MM.1S (cell line): ENCODE measurements at regions not wholly inside any gene's neighbourhood (a gene's known extent, or its start where the extent isn't known, plus 50 kb on each side); places are given as distances from the start of the nearest gene placed in this dataset.

ENCODE experiments used
- DNase-seq: peaks from one replicate; pipeline ENCODE4 v3.0.0-alpha.2; 2015
- H2AFZ ChIP-seq: fragments of 300-600 bp; sonication (generic); 2 replicates; pipeline ENCODE4 v1.6.0; 2016; ENCODE audit warnings: antibody characterized with exemption, low read length
- H3F3A ChIP-seq: fragments of 300-600 bp; sonication (generic); 2 replicates; pipeline ENCODE4 v1.6.1; 2016; ENCODE audit warnings: mild to moderate bottlenecking, antibody characterized with exemption, low read length, moderate library complexity, mixed read lengths; ENCODE audit not compliant: insufficient read depth
- H3K27ac ChIP-seq: fragments of 300-600 bp; sonication (generic); 2 replicates; pipeline ENCODE4 v1.5.1; 2016; ENCODE audit warnings: mild to moderate bottlenecking, low read length
- H3K27me3 ChIP-seq: fragments of 300-600 bp; sonication (generic); replicated peaks from 2 replicates; pipeline ENCODE4 v1.6.0; 2016; ENCODE audit warnings: low read length; ENCODE audit not compliant: insufficient read depth
- H3K36me3 ChIP-seq: fragments of 300-600 bp; sonication (generic); replicated peaks from 2 replicates; pipeline ENCODE4 v1.6.1; 2016; ENCODE audit warnings: mild to moderate bottlenecking, low read length, mixed read lengths; ENCODE audit not compliant: insufficient read depth
- H3K4me1 ChIP-seq: fragments of 300-600 bp; sonication (generic); 2 replicates; pipeline ENCODE4 v1.6.1; 2016; ENCODE audit warnings: low read length, mixed read lengths
- H3K4me2 ChIP-seq: fragments of 300-600 bp; sonication (generic); 2 replicates; pipeline ENCODE4 v1.6.0; 2016; ENCODE audit warnings: low read depth, low read length
- H3K4me3 ChIP-seq: fragments of 300-600 bp; sonication (generic); 2 replicates; pipeline ENCODE4 v1.5.1; 2016; ENCODE audit warnings: low read length, mixed read lengths
- H3K79me2 ChIP-seq: fragments of 300-600 bp; sonication (generic); 2 replicates; pipeline ENCODE4 v1.6.1; 2016; ENCODE audit warnings: mixed run types, low read length, mixed read lengths
- H3K9ac ChIP-seq: fragments of 300-600 bp; sonication (generic); 2 replicates; pipeline ENCODE4 v1.6.1; 2016; ENCODE audit warnings: low read length, mixed read lengths
- H3K9me2 ChIP-seq: fragments of 300-600 bp; sonication (generic); replicated peaks from 2 replicates; pipeline ENCODE4 v1.6.1; 2016; ENCODE audit warnings: mild to moderate bottlenecking, low read length, mixed read lengths; ENCODE audit not compliant: insufficient read depth
- H3K9me3 ChIP-seq: fragments of 300-600 bp; sonication (generic); replicated peaks from 2 replicates; pipeline ENCODE4 v1.6.1; 2016; ENCODE audit warnings: mild to moderate bottlenecking, low read length, mixed read lengths; ENCODE audit not compliant: insufficient read depth
- H4K20me1 ChIP-seq: fragments of 300-600 bp; sonication (generic); 2 replicates; pipeline ENCODE4 v1.6.1; 2016; ENCODE audit warnings: mild to moderate bottlenecking, low read length, moderate library complexity, mixed read lengths; ENCODE audit not compliant: insufficient read depth
- CTCF ChIP-seq: fragments of 300-600 bp; sonication (generic); IDR thresholded peaks from 2 replicates; pipeline ENCODE4 v1.5.1; 2016; ENCODE audit warnings: antibody characterized with exemption, low read length, mixed read lengths
- EZH2 ChIP-seq: fragments of 300-600 bp; sonication (generic); optimal IDR thresholded peaks from 2 replicates; pipeline ENCODE3; 2017; ENCODE audit warnings: low read depth, mild to moderate bottlenecking, antibody characterized with exemption, low read length, mixed read lengths
- EZH2phosphoT487 ChIP-seq: fragments of 300-600 bp; sonication (generic); IDR thresholded peaks from 2 replicates; pipeline ENCODE4 v1.6.1; 2018; ENCODE audit warnings: antibody characterized with exemption, low read length

- no peak overlapping the region for H2AFZ ChIP-seq
- H3K9ac ChIP-seq: no peak overlapping the region
- no peak for DNase-seq
- no peak for TF ChIP-seq CTCF
- TF ChIP-seq EZH2phosphoT487: no peak
- no peak for TF ChIP-seq EZH2
- H3K36me3 ChIP-seq: no peaks in the 10 kb centered on the region
- H3K27me3 ChIP-seq: no peaks in the 10 kb centered on the region
- H3K27ac ChIP-seq: no peak overlapping the region
- H3F3A ChIP-seq: no peaks in the 10 kb centered on the region
- H3K4me1 ChIP-seq: no peaks in the 10 kb centered on the region
- no peak overlapping the region for H3K4me3 ChIP-seq
- no peaks in the 10 kb centered on the region for H3K9me2 ChIP-seq
- no peaks in the 10 kb centered on the region for H3K79me2 ChIP-seq
- no peaks in the 10 kb centered on the region for H4K20me1 ChIP-seq
- H3K9me3 ChIP-seq: no peaks in the 10 kb centered on the region
- no peak overlapping the region for H3K4me2 ChIP-seq
These were observed 67.8 kb upstream of the PPP2R3A start for GRCh38 chr3:135897715-135898114.

GRCh38 chr3:135898774-135899173 is 66.8 kb upstream of the PPP2R3A start:
- TF ChIP-seq EZH2phosphoT487: no peak
- no peak for TF ChIP-seq EZH2
- no peak for TF ChIP-seq CTCF
- no peaks in the 10 kb centered on the region for H3K79me2 ChIP-seq
- no peaks in the 10 kb centered on the region for H3F3A ChIP-seq
- H3K27me3 ChIP-seq: no peaks in the 10 kb centered on the region
- H3K4me3 ChIP-seq: no peak overlapping the region
- H3K9me2 ChIP-seq: no peaks in the 10 kb centered on the region
- H2AFZ ChIP-seq: no peak overlapping the region
- H3K4me2 ChIP-seq: no peak overlapping the region
- no peak overlapping the region for H3K27ac ChIP-seq
- no peak overlapping the region for H3K9ac ChIP-seq
- H3K4me1 ChIP-seq: no peaks in the 10 kb centered on the region
- no peaks in the 10 kb centered on the region for H3K36me3 ChIP-seq
- no peak for DNase-seq
- no peaks in the 10 kb centered on the region for H3K9me3 ChIP-seq
- no peaks in the 10 kb centered on the region for H4K20me1 ChIP-seq

- Histone ChIP-seq H3K9ac (no peak overlapping the region), H3K9me3 (no peaks in the 10 kb centered on the region), H3K4me2 (no peak overlapping the region), H3K36me3 (no peaks in the 10 kb centered on the region), H3F3A (no peaks in the 10 kb centered on the region), H2AFZ (no peak overlapping the region), H3K79me2 (no peaks in the 10 kb centered on the region), H3K4me1 (no peaks in the 10 kb centered on the region), H4K20me1 (no peaks in the 10 kb centered on the region), H3K27ac (no peak overlapping the region), H3K9me2 (no peaks in the 10 kb centered on the region), H3K27me3 (no peaks in the 10 kb centered on the region), H3K4me3 (no peak overlapping the region)
- TF ChIP-seq EZH2 (no peak), CTCF (no peak), EZH2phosphoT487 (no peak)
- DNase-seq: no peak
These were observed 60.3 kb upstream of the PPP2R3A start for GRCh38 chr3:135905058-135905724.
